HG03571 (cell line): ENCODE measurements at regions not wholly inside any gene's neighbourhood (a gene's known extent, or its start where the extent isn't known, plus 50 kb on each side); places are given as distances from the start of the nearest gene placed in this dataset.
"Not testable (repeated sequence)": the region's sequence is repeated elsewhere in the genome, so short reads cannot be mapped to it uniquely, and the experiment has no call there.

Source experiments
- ATAC-seq: cut with Tn5 transposase; IDR thresholded peaks from one replicate; pipeline ENCODE4 v1.9.1; 2021; ENCODE audit not compliant: unreplicated experiment

- no peak for ATAC-seq
Measured at GRCh38 chr2:122009561-122009960, 254.1 kb downstream of the TSN start.

- no peak for ATAC-seq
Measured at GRCh38 chr2:122011493-122012270, 256.2 kb downstream of the TSN start.

- no peak for ATAC-seq
Measured at GRCh38 chr2:122018736-122019135, 263.3 kb downstream of the TSN start.

GRCh38 chr2:122019724-122020123, 264.3 kb downstream of the TSN start:
- no peak for ATAC-seq

GRCh38 chr2:122020377-122020776, 264.9 kb downstream of the TSN start:
- no peak for ATAC-seq

- ATAC-seq: no peak
Measured at GRCh38 chr2:122021941-122022340, 266.5 kb downstream of the TSN start.

GRCh38 chr2:122022531-122022930, 267.1 kb downstream of the TSN start:
- ATAC-seq: no peak

- ATAC-seq: no peak
Measured at GRCh38 chr2:122023059-122023864, 267.8 kb downstream of the TSN start.

GRCh38 chr2:122027510-122028217, 272.2 kb downstream of the TSN start:
- ATAC-seq: no peak

GRCh38 chr2:122028371-122029100, 273.1 kb downstream of the TSN start:
- no peak for ATAC-seq

- ATAC-seq: no peak
Measured at GRCh38 chr2:122029456-122029855, 274.0 kb downstream of the TSN start.

GRCh38 chr2:122029945-122030344, 274.5 kb downstream of the TSN start:
- no peak for ATAC-seq

GRCh38 chr2:122031544-122032263, 276.3 kb downstream of the TSN start:
- no peak for ATAC-seq

GRCh38 chr2:122032264-122032645, 276.8 kb downstream of the TSN start:
- ATAC-seq: no peak

- ATAC-seq: no peak
Measured at GRCh38 chr2:122033778-122034177, 278.3 kb downstream of the TSN start.

GRCh38 chr2:122034344-122034743, 278.9 kb downstream of the TSN start:
- no peak for ATAC-seq

GRCh38 chr2:122034777-122035176, 279.3 kb downstream of the TSN start:
- no peak for ATAC-seq

GRCh38 chr2:122038816-122039215, 283.4 kb downstream of the TSN start:
- ATAC-seq: not testable (repeated sequence)

GRCh38 chr2:122041455-122041854, 286.0 kb downstream of the TSN start:
- no peak for ATAC-seq

- ATAC-seq: not testable (repeated sequence)
Measured at GRCh38 chr2:122051659-122052058, 296.2 kb downstream of the TSN start.
